Common myeloid progenitor, CD34-positive (primary cell): ENCODE measurements at regions not wholly inside any gene's neighbourhood (a gene's known extent, or its start where the extent isn't known, plus 50 kb on each side); places are given as distances from the start of the nearest gene placed in this dataset.

ENCODE experiments used
- CTCF ChIA-PET: fragments of 350-600 bp; sonication (Branson Sonifier 250); formaldehyde crosslinking; loops from one replicate; lab custom pipeline; 2021; ENCODE audit warnings: antibody characterized with exemption; lab: Charles Lee
- POLR2A ChIA-PET: fragments of 350-600 bp; sonication (Branson Sonifier 250); formaldehyde crosslinking; loops from one replicate; lab custom pipeline; 2021; ENCODE audit warnings: antibody characterized with exemption; lab: Charles Lee
- DNase-seq, 3 donors: peaks; one replicate each; pipeline versions ENCODE4 v3.0.0 to v3.0.0-alpha.2; 2013
- H3K27ac ChIP-seq, 2 experiments: 1 replicate in 1 of 2; 2 replicates in 1 of 2; pipeline ENCODE4 v1.7.0; 2013; ENCODE audit warnings: inconsistent platforms in 2 of 2, low read length in 2 of 2, mild to moderate bottlenecking in 2 of 2, low read depth in 1 of 2, moderate library complexity in 1 of 2; ENCODE audit not compliant: severe bottlenecking in 2 of 2, insufficient read depth in 1 of 2, poor library complexity in 1 of 2
- H3K27me3 ChIP-seq, 5 experiments: replicated peaks in 2 of 5; 1 replicate in 3 of 5; 2 replicates in 2 of 5; pipeline versions ENCODE4 v1.6.1 to v1.7.0; 2013; ENCODE audit warnings: low read length in 4 of 5, mild to moderate bottlenecking in 2 of 5, moderate library complexity in 2 of 5, inconsistent platforms in 1 of 5; ENCODE audit not compliant: insufficient read depth in 5 of 5, control insufficient read depth in 4 of 5
- H3K36me3 ChIP-seq, 4 experiments: 1 replicate in 2 of 4; 2 replicates in 2 of 4; pipeline versions ENCODE4 v1.6.1 to v1.7.0; 2013; ENCODE audit warnings: low read length in 3 of 4, control low read depth in 1 of 4, mild to moderate bottlenecking in 1 of 4; ENCODE audit not compliant: control insufficient read depth in 4 of 4, insufficient read depth in 4 of 4
- H3K4me1 ChIP-seq, 4 experiments: 1 replicate in 3 of 4; 2 replicates in 1 of 4; pipeline versions ENCODE4 v1.6.1 to v1.7.1; 2013; ENCODE audit warnings: low read length in 3 of 4, mild to moderate bottlenecking in 3 of 4, control low read depth in 1 of 4, inconsistent platforms in 1 of 4, moderate library complexity in 1 of 4; ENCODE audit not compliant: control insufficient read depth in 4 of 4, insufficient read depth in 4 of 4; ENCODE audit errors: control extremely low read depth in 1 of 4
- H3K4me3 ChIP-seq, 7 experiments: 1 replicate in 4 of 7; 2 replicates in 3 of 7; pipeline versions ENCODE4 v1.5.1 to v1.7.0; 2013; ENCODE audit warnings: mild to moderate bottlenecking in 7 of 7, low read length in 6 of 7, moderate library complexity in 6 of 7, inconsistent platforms in 2 of 7, low read depth in 2 of 7, control low read depth in 1 of 7; ENCODE audit not compliant: insufficient read depth in 4 of 7, control insufficient read depth in 1 of 7; ENCODE audit errors: extremely low read depth in 1 of 7
- H3K9me3 ChIP-seq, 5 experiments: 1 replicate in 4 of 5; 2 replicates in 1 of 5; pipeline versions ENCODE4 v1.6.1 to v1.7.1; 2013; ENCODE audit warnings: low read length in 4 of 5, mild to moderate bottlenecking in 2 of 5, inconsistent platforms in 1 of 5, low read depth in 1 of 5, moderate library complexity in 1 of 5; ENCODE audit not compliant: control insufficient read depth in 4 of 5, insufficient read depth in 2 of 5; ENCODE audit errors: control extremely low read depth in 1 of 5
- WGBS: methylation state at CpG from one replicate; pipeline ENCODE4 v1.1.5; 2013; ENCODE audit not compliant: insufficient coverage; 5-methylcytosine and 5-hydroxymethylcytosine counted together

DNA sequence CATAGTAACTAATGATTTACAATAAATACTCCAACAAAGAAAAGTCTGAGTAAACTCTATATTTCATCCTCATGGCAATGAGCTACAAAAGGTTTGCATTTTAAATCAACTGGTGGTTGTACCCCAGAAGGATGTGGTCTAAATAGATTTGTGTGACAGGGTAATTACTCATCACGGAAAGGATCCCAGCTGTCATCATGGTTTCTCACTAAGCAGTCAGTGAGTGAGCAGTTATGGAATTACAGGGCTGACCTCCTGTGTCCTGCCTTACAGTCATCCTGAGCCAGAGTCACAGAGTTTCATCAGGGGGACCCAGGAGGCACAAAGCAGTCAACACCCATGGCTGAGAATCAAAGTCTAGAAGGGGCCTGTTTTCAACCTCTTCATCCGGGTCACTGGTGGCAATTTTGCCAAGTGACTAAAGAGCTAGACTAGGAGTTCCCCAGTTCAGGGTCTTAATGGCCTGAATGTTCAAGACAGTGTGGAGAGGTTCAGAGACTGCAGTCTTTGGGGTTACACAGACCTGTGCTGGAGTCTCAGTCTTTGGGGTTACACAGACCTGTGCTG, 210.7 kb upstream of the SLC24A2 start:
- Histone ChIP-seq H3K4me1 (peaks cover 0 to 11% (median 11%) of the 10 kb centered on the region in 4 experiments), H3K27ac (no peak overlapping the region), H3K27me3 (no peaks in the 10 kb centered on the region), H3K4me3 (no peak overlapping the region), H3K9me3 (no peaks in the 10 kb centered on the region), H3K36me3 (no peaks in the 10 kb centered on the region)
- POLR2A ChIA-PET: no interaction called here
- 100% methylated on average over 1 of the region's 2 CpGs for WGBS
- CTCF ChIA-PET: no interaction called here
- peak in 2 of 3 donors; percentile 63 to 68 for DNase-seq

DNA sequence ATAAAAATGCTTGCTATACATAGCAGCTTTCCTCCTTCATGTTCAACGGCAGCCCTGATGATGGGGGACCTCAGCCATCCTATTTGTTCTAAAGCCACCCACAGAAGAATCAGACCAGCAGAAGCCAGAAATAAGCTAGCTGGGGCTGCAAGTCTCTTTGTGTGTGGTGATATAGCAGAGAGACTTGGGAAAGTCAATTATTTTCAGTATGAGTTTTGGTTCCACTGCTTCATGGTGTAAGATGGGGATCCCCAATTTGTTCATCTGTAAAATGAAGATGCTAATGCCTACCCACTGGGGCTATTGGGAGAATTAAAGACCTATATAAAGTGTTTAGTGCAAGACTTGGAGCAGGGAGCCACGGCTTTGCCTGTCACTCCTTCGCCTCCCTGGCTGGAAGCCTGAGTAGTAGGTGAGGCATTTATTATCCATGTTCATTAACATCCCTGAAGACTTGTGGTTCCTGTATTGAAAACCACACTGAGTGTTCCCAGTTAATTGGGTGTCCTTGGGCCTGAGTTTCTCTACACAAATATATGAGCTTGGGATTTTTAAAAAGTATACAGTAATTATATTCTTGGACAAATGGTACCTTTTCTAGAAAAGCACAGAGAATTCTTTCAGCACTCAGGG, 210.1 kb upstream of the SLC24A2 start:
- WGBS: no CpG with 5 or more reads among the region's 3 CpGs
- no peak overlapping the region for H3K27ac ChIP-seq
- H3K36me3 ChIP-seq: no peaks in the 10 kb centered on the region
- H3K27me3 ChIP-seq: no peaks in the 10 kb centered on the region
- POLR2A ChIA-PET: no interaction called here
- H3K9me3 ChIP-seq: no peaks in the 10 kb centered on the region
- H3K4me1 ChIP-seq: peaks cover 0 to 11% (median 11%) of the 10 kb centered on the region in 4 experiments
- H3K4me3 ChIP-seq: no peak overlapping the region
- CTCF ChIA-PET: no interaction called here
- no peak for DNase-seq

DNA sequence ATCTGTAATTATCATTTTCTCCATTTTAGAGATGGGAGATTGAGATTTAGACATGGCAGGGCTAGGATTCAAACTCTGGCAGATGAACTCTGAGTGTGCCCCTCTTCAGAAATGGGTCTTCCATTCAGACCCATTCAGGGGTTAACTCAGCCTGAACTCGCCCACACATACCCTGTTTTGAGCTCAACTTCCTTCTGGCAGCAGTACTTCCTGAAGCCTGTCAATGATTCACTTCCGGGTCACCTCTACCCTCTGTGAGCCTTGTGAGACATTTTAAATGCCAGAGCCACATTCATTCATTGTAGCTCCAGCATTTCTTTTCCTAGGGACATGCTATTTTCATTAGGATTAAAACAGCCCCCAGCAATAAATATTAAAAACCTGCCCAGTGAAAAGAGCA, 209.3 kb upstream of the SLC24A2 start:
- DNase-seq: peak in 2 of 3 donors; percentile 20 to 23
- ChIA-PET POLR2A (no interaction called here), CTCF (interaction anchor here (1.6 kb wide), 1 partner anchor 19 kb away, joined by 4 read pairs; no protein-coding TSS in a partner anchor)
- Histone ChIP-seq H3K27me3 (no peaks in the 10 kb centered on the region), H3K36me3 (no peaks in the 10 kb centered on the region), H3K9me3 (no peaks in the 10 kb centered on the region), H3K4me3 (no peak overlapping the region), H3K27ac (no peak overlapping the region), H3K4me1 (peaks cover 0 to 11% (median 11%) of the 10 kb centered on the region in 4 experiments)
- WGBS: 90% methylated on average over 1 of the region's 2 CpGs

DNA sequence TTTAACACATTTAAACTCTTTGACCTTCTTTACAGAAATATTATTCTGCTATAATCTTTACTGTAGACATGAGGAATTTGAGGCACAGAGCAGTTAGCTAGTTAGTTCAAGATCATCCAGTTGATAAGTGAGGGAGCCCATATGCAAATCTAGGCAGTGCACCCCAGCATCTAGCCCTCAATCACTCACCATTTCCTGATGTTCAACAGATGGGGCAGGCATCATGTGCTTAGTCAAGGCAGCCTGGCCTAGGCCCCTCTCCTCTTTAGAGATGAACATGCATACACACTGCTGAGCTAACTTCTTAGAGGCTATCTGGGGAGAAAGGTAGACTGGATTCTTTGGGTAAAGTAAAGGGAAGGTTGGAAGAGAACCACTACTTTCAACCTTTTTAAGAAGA, 206.8 kb upstream of the SLC24A2 start:
- CTCF ChIA-PET: no interaction called here
- Histone ChIP-seq H3K4me1 (peaks cover 0 to 11% (median 11%) of the 10 kb centered on the region in 4 experiments), H3K27ac (no peak overlapping the region), H3K9me3 (no peaks in the 10 kb centered on the region), H3K36me3 (no peaks in the 10 kb centered on the region), H3K4me3 (no peak overlapping the region), H3K27me3 (no peaks in the 10 kb centered on the region)
- POLR2A ChIA-PET: no interaction called here
- DNase-seq: no peak

DNA sequence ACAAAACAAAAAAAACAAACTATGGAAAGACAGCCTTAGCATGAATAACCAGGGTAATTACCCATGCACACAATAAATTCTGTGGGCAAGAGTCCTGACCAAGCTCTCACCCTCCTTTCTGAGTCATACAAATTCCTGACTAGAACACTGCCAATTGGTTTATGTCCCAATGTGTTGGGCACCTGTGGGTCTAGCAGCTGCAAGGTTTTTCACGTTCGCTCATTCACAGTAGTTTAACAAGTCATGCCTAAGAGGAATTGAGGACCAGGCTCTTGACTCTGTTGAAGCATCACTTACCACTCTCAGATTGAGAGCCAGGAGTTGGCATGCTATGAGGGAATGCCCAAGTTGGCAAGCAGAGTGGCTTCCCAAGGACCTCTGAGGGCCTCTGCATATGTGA, 205.5 kb upstream of the SLC24A2 start:
- 100% methylated on average over 2 of the region's 2 CpGs for WGBS
- no peaks in the 10 kb centered on the region for H3K9me3 ChIP-seq
- no peaks in the 10 kb centered on the region for H3K27me3 ChIP-seq
- ChIA-PET CTCF (no interaction called here), POLR2A (no interaction called here)
- peaks cover 0 to 8% (median 7%) of the 10 kb centered on the region in 4 experiments for H3K4me1 ChIP-seq
- no peak overlapping the region for H3K27ac ChIP-seq
- H3K4me3 ChIP-seq: no peak overlapping the region
- no peaks in the 10 kb centered on the region for H3K36me3 ChIP-seq
- DNase-seq: no peak

DNA sequence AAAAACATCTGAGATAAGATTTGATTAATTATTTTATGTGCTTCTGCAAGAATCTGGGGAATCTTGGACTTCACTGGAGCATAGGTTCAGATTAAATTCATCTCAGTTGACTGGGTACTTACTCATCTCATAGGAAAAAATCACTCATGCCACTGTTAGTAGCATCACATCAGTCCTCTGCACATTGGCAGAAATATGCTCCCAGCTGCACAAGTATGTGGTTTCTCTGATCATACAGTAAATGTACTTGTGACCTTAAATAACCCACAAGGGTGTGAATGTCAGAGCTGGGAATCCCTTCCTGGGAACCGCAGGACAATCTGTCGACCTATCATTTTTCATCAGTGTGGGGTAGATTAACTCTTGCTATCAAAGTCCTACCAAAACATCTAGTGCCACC, 203.7 kb upstream of the SLC24A2 start:
- ChIA-PET CTCF (no interaction called here), POLR2A (no interaction called here)
- H3K27me3 ChIP-seq: no peaks in the 10 kb centered on the region
- H3K27ac ChIP-seq: no peak overlapping the region
- no peaks in the 10 kb centered on the region for H3K36me3 ChIP-seq
- whole genome bisulfite sequencing: no CpG with 5 or more reads among the region's 2 CpGs
- DNase-seq: no peak
- H3K9me3 ChIP-seq: no peaks in the 10 kb centered on the region
- H3K4me1 ChIP-seq: no peaks in the 10 kb centered on the region
- H3K4me3 ChIP-seq: no peak overlapping the region

DNA sequence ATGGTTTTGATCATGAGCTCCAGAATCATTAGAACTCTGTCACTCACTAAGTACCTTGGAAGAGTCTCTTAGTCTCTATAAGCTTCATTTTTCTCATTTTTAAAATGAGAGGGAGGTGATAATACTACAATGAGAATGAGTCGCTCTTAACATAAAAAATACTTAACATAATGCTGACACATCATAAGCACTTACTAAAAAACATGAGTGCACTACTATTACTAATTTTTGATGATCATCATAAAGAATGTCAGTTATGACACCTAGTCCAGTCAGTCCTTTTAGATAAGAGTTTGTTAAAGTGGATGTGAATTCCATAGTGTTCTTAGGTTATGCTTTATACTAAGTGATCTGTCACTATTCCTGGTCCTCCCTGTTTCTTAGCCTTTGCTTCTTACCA, 200.4 kb upstream of the SLC24A2 start:
- Histone ChIP-seq H3K4me1 (no peaks in the 10 kb centered on the region), H3K36me3 (no peaks in the 10 kb centered on the region), H3K4me3 (no peak overlapping the region), H3K27ac (no peak overlapping the region), H3K27me3 (no peaks in the 10 kb centered on the region), H3K9me3 (no peaks in the 10 kb centered on the region)
- ChIA-PET POLR2A (no interaction called here), CTCF (interaction anchor here (0.9 to 1.1 kb wide), 2 partner anchors 12 to 18 kb away, joined by 3 read pairs; no protein-coding TSS in a partner anchor)
- DNase-seq: no peak
- no CpG with 5 or more reads among the region's 1 CpG for WGBS
